Medulla oblongata (tissue), 1 donor: ENCODE measurements at regions not wholly inside any gene's neighbourhood (a gene's known extent, or its start where the extent isn't known, plus 50 kb on each side); places are given as distances from the start of the nearest gene placed in this dataset.

Source experiments
- DNase-seq: peaks from one replicate; pipeline ENCODE4 v3.0.0-alpha.2; 2015; ENCODE audit errors: extremely low spot score

DNA sequence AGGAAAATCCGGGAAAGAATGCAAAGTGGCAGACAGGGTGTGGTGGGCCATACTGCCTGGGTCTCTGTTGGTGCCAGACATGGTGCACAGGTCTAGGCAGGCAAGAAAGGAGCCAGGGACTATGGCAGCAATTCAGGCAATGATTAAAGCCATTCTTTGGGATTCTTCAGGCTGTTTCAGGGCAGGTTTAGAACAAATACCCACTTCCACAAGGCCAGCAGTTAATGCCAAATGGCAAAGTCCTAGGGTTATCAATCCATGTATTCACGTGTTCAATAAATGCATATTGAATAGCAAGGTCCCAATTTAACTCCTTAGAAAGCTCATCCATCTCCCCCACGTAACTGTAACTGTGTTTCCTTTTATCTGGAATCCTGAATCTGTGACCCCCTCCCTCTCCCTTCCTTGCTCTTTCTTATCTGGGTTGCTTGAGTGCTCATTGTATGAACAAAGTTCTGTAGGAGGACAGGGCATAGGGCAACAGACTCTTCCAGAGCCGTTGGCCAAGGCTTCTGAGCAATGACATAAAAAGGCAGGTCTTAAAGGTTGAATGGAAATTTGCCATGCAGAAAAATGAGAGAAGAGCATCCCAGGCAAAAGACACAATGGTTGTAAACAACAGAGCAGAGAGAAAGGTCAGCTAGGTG is 146.8 kb upstream of the KLHL29 start:
- no peak for DNase-seq

DNA sequence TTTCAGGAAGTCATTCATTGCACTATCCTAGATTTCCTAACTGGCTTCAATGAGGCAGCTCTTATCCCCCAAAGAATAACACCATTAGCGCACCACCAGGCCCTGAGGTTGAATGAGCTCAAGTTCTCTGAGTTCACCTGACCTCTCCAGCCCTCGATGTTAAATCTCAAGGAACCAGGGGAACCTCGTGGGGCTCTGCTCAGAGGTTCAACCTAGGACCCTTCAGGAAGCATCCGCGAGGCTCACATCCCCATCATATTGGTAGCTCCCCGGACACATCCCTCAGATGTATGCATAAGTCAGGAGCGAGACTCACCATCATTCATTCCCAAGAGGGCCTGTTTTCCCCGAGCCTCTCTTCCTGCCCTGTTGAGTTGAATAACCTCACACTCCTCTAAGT is 145.6 kb upstream of the KLHL29 start:
- no peak for DNase-seq

DNA sequence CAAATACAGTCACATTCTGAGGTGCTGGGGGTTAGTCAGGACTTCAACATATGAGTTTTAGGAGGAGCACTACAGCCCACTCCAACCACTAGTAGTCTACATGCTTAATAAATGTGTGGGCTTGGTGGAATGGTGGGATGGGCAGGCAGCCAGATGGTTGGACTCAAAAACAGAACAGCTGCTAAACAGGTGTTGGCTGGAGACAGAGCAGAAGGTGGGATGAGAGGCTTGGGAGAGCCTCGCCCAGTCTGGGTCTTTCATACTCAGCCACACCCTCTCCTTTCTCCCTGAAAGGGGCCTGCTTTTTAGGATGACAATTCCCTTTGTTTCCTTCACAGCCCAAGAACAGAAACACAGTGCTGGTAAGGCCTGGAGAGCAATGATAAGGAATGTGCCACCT is 143.9 kb upstream of the KLHL29 start:
- DNase-seq, result no peak

DNA sequence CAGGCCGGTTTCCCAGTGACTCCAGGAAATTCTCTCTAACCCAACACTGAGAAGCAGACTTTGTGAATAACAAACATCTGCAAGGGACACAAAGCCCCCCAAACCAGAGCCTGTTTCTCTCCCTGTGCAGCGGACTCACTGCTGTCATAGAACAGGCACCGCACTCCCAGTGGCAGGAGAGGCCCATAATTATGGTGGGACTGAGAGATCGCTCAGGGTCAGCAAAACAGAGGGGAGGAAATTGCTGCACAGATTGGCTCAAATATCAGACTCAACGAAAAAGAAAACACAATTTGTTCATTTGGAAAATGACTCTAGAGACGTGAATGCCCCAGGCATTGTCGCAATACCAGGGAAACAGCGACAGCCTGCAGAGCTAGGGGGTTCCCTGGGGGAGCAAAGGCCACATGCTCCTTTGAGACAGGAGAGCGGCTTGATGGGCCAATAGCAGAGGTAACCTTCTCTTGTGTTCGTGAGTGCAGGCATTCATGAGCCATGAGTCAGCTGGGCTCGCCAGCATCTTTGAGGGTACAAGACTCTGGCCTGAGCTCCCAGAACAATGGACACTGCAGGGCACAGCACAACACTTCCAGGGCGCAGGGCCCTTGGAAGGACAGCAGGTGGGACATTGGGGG is 143.3 kb upstream of the KLHL29 start:
- DNase-seq, result no peak

DNA sequence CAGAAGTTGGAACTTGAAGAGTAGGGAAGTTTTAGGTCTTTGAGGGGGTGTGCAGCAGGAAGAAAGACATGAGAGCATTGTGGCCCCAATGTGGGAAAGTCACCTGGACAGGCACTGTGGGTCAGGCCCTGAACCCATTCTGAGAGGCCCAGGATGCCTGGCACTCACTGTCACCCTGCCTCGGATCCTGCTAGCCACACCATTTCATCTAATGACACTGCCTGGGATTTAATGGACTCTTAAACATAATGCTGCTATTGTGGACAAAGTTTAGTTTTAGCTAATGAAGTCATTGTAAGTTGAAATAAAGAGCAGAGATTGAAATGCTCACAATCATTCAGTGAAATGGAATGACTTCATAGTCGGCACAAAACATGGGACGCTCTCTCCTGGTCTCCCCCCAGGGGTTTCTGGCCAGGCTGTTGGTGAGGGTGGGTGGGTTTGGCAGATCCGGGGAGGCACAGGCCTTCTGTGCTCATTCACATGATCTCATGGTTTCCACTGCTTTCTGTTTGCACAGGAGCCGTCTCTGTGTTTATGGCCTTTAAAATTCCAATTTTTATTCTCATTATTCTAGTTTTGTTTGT is 141.8 kb upstream of the KLHL29 start:
- peak; percentile 15 for DNase-seq

DNA sequence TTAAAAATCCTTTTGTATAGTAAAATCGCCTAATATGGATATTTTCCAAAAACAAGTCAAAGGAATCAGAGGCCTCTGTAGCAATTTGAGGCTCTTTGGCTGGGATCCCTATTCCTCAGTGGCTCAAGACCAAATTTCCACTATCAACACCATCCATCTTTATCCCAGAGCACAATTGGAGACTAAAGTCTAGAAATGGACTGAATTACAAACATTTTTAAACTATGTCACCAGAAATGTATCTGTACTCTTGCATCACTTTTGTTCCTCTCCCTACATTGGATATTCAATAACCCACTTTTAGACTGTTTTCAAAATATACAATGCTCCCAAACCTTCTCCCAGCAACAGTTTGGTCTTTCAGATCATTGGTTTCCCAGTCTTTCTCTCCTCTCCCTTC is 140.4 kb upstream of the KLHL29 start:
- no peak for DNase-seq

DNA sequence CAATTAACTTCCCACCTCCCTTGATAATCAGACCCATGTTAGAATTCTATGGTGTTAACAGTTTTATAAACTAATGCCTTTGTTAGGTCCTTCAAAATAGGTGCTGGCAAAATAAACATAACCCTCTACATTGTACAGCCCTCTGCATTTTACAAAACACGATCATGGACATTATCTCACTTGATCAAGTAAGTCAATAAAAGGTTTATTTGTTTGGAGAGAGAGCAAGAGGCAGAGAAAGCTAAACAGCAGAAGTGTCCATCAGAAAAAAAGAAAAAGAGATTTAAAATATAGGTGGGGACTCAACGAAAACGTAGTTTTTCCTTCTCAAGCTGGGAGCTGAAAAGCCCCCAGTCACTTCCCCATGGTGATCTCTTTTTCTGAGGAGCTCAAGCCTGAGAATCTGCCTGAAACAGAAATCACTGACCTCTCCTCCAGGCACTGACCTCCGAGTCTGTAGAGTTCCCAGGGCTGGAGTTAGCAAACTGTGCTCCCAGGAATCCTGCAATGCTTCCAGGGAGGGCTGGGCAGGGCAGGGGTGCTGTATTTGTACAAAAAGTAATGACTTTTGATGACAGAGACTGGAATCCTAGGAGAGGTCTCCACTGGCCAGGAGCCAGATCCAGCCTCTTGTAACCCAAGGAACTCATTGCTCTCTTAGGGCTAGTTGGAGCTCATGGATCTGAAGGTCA is 137.8 kb upstream of the KLHL29 start:
- DNase-seq, result no peak

DNA sequence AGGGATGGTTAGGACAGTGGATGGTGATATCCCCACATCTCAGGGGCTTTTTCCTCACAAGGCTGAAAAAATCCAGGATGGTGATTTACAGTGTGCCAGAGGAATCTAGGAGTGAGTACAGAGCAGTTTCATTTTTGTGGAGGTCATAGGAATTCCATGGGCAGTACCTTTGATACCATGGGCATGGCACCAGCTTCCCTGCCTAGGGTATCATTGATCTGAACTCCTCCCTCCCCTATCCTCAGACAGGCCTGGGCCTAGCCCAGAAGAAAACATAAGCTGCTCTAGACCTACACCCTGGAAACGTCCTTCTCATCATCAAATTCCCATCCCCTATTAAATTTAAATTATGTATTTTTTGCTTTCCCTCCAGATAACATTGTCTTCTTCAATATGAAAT is 136.3 kb upstream of the KLHL29 start:
- no peak for DNase-seq

DNA sequence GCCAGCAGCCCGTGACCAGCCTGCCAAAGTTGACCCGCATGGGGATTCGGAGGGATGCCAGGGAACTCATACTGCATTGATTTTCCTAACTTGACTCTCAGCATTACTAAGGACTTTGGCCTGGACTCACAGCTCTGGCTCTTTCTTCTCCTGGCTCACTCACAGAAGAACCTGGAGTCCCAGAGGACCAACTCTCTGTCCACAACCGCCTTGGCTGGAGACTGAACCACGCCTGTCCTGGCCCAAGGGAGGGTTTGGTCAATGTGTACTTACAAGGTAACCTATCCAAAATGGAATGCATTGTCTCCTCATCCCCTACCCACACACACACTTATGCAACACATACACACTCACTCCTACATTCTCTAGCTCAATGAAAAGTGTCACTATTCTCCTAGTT is 135.6 kb upstream of the KLHL29 start:
- DNase-seq, result peak; percentile 76

DNA sequence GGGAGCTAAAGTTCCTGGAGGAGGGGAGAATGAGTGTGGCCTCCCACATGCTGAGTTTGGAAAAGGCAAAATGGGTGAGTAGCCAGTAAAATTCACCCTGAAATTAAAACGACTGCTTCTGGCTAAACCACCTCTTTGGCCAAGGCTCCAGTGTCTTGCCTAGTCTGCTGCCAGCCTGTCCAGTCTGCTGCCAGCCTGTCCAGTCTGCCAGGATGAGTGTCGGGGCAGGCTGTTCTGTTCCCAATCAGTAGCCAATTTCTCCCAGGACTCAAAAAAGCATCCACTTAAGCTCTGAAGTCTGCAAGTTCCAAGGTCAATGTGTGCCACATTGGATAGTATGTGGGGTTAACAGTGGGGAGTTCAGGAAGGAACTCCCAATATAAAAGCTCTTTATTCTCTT is 134.6 kb upstream of the KLHL29 start:
- peak; percentile 81 for DNase-seq

DNA sequence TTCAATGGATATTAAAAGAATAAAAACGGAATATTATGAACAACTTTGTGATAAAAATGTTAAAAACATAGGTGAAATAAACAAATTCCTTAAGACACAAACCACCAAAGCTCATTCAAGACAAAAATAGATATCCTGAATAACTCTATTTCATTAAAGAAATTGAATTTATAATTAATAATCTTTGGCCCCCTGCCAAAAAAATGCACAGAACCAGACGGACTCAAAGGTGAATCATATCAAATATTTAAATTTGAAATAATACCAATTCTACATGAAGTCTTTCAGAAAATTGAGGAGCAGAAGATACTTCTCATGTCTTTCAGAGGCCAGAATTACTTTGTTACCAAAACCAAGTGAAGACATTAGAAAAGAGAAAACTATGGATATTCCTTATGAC is 128.3 kb upstream of the KLHL29 start:
- DNase-seq, result no peak

DNA sequence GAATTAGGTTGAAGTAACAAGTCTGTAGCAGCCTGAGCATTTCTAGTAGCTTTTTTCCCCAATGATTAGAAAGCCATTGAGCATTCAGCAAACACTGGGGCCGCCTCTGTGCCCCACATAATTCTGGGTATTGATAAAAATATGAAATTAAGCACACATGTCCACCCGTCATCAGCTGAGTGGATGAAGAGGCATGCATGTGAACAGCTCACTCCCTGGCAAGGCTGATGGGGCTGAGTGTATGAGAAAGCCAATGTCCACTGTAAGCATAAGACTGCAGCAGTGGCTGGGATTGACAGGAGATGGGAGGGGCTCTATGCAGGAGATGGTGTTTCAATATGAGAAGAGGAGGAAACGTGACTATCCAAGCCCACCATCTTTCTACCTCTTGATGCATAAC is 124.4 kb upstream of the KLHL29 start:
- no peak for DNase-seq

DNA sequence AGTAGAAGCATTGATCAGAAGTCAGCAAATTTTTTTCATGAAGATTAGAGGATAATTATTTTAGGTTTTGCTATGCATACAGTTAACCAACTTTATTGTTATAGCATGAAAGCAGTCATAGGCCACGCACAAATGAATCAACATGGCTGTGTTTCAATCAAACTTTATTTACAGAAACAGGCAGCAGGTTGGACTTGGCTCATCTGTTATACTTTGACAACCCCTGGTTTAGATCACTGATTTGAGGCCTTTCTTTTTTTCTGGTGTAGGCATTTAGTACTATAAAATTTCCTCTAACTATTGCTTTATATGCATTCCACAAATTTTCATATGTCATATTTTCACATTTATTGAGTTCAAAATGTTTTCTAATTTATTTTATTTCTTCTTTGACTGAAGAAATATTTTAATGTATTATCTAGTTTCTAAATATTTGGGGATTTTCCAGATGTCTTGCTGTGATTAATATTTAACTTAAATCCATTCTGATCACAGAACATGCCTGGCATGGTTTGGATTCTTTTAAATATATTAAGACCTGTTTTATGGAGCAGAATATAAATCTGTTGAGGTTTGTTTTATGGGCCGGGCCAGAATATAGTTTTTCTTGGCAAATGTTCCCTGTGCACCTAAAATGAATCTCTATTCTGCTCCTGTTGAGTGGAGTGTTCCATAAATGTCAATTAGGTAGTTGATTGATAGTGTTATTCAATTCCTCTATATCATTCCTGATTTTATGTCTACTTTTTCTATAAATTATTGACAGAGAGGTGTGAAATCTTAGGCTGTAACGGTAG is 116.3 kb upstream of the KLHL29 start:
- no peak for DNase-seq

DNA sequence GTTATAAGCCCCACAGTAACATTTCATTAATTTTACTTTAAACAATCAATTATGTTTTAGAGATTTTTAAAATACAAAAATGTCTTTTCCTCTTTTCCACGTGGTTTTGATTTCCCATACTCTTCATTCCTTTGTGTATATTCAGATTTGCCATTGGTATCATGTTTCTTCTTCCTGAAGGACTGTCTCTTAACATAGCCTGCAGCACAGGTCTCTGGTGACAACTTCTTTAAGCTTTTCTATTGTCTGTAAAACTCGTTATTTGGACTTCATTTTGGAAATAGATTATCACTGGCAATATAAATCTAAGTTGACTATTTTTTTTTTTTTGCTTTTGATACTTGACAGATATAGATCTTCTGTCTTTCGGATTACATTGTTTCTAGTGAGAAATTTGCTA is 115.2 kb upstream of the KLHL29 start:
- DNase-seq, result no peak

DNA sequence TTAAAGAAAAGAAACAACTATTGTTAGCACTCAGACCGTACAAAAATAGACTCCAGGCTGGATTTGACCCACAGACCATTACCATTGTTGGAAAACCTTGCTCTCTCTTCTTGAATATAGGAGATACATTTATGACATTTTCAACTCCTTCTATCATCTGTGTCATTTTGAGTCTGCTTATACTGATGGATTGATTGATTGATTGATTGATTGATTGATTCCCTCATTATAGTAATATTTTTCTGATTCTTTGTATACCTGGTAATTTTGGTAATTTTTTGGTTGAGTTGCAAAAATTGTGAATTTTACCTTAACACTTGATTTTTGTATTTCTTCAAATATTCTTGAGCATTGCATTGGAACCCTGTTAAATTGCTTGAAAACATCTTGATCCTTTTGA is 114.2 kb upstream of the KLHL29 start:
- DNase-seq, result no peak

DNA sequence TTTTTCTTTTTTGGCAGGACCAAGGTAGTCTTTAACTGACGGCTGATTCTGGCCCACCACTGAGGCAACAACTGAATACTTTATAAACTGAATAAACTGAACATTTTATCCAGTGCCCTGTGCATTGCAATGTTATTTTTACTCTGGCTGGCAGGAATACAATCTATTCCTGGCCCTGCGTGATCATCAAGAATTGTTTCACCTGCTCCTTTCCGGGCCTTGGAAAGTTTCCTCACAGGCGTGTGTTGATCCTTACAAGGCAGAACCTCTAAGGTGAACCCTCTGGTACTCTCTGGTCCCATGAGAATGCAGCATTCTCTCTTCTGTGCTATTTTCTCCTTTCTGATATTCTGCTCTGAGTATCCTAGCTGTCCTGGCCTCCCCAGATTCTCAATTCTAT is 113.7 kb upstream of the KLHL29 start:
- DNase-seq, result no peak

DNA sequence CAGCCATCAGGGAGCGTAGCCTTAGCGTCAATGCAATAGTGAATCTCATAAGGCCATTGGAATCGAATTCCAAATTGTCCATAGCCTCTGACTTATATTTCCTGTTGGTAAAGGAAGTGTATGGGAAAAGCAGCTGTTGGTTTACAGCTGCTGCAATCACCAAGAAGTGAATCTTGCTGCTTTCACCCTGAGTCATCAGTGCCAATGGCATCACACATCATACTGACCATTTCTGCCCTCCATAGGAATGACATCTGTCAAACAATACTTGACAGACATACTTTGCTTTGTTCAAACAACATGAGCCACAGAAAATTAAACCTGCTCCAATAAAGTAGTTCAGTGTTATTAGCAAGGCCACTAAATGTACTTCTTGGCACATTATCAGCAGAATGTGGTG is 111.2 kb upstream of the KLHL29 start:
- no peak for DNase-seq

DNA sequence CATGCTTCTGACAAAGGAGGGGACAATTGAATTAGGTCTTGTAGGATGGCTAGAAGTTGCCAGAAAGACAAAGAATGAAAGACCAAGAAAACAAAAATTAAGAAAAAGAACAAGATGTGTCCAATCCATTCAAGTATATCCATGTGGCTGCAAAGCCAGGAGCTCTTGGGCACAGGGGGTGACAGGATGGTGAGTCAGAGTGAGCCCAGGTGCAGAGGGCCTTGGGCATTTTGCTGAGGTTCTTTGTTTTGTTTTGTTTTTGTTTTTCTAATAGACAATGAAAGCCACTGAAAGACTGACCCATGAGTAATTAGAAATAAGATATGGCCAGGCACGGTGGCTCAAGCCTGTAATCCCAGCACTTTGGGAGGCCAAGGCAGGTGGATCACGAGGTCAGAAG is 104.6 kb upstream of the KLHL29 start:
- DNase-seq, result no peak

DNA sequence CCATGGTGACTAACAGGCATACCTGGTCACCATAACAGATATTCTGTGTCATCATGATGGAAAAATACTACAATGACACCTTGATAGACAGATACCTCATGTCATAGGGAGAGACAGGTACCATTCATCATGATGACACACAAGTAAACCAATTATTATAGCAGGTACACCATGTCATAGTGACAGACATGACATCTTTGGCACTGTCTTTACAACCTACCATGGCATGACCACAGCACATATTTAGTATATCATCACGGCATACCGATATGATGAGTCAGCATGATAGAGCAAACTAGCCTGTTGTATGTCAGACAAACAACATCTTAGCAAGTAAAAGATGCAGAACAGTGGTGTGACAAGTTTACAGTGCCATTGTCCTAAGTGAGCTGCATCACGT is 101.3 kb upstream of the KLHL29 start:
- no peak for DNase-seq

DNA sequence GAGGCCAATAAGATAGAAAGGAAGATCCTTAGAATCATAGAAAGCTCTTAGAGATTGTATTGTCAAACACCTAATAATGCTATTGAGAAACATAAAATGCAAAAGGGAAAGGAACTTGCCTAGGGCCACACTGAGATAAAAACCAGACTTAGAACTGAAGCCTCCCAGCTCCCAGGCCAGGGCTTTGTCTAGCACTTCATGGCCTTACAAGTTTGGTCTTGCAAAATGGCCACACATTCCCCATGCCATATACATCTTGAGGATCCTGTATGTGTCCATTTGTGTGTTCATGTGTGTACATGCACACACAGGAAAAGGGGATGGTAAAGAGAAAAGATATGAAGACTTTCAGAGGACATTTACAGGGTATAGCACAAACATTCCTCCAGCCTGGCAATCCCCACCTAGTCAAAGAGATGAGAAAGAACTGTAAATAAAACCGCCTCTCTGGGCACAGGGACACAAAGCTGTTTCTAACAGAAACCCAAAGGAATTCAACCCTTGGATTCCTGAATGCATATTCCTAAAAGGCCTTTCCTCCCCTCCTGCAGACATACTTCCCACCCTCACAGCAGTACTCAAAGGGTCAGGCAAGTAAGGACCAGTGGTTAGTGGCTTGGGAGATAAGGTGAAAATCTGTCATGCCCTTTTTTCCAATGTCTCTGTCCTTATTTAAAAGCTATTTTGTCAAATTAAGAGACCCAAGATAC is 99.7 kb upstream of the KLHL29 start:
- no peak for DNase-seq

DNA sequence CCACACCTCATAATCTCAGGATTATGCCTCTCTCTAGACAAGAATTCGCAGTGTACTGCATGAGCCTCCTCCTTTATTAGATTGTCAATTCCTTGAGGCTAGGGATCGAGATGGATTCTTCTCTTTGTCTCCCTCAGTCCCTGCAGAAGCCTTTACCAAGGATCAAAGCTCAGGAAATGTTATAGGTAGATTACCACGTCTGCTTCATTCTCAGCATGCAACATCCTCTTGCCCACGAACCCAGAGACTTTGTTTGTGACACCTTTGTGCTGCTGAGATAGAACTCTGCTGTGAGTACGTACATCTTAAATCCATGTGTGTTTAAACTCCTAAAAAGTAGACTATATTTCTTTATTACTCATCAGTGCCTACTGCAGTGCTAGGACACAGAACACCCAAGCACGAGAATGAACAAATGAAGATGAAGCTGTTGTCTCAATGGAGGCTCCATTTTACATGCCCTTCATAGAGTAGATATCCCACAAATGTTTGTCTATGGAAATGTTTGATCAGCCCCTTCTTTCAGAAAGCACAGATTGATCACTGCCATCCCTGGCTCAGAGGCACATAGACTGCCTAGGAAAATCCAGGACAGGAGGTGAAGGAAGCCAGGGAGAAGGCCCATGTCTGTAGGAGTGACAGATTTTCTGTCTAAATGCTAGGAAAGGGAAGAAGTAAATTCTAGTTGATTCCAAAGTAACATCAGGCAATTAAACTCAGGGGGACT is 98.8 kb upstream of the KLHL29 start:
- DNase-seq, result no peak
